ENCODE measurements at regions not wholly inside any gene's neighbourhood (a gene's known extent, or its start where the extent isn't known, plus 50 kb on each side); places are given as distances from the start of the nearest gene placed in this dataset.

DNA sequence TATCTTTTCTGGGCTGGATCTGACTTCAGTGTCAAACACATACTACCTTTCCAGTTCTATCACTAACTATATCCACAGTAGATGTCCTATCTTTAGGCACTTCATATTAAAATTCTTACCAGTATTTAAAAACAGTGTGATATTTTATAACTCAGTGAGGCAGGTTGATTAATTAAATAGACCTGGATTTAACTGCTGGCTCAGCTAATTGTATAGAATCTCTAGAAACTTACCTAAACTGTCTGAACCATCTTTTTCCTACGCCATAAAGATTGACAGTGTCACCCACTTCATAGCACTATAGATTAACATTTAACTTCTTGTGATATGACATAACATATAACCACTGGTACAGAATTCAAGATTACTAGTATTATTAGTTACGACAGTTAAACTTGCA is 935.3 kb downstream of the FAT4 start (continued):
- TF ChIP-seq, protein P1, sequence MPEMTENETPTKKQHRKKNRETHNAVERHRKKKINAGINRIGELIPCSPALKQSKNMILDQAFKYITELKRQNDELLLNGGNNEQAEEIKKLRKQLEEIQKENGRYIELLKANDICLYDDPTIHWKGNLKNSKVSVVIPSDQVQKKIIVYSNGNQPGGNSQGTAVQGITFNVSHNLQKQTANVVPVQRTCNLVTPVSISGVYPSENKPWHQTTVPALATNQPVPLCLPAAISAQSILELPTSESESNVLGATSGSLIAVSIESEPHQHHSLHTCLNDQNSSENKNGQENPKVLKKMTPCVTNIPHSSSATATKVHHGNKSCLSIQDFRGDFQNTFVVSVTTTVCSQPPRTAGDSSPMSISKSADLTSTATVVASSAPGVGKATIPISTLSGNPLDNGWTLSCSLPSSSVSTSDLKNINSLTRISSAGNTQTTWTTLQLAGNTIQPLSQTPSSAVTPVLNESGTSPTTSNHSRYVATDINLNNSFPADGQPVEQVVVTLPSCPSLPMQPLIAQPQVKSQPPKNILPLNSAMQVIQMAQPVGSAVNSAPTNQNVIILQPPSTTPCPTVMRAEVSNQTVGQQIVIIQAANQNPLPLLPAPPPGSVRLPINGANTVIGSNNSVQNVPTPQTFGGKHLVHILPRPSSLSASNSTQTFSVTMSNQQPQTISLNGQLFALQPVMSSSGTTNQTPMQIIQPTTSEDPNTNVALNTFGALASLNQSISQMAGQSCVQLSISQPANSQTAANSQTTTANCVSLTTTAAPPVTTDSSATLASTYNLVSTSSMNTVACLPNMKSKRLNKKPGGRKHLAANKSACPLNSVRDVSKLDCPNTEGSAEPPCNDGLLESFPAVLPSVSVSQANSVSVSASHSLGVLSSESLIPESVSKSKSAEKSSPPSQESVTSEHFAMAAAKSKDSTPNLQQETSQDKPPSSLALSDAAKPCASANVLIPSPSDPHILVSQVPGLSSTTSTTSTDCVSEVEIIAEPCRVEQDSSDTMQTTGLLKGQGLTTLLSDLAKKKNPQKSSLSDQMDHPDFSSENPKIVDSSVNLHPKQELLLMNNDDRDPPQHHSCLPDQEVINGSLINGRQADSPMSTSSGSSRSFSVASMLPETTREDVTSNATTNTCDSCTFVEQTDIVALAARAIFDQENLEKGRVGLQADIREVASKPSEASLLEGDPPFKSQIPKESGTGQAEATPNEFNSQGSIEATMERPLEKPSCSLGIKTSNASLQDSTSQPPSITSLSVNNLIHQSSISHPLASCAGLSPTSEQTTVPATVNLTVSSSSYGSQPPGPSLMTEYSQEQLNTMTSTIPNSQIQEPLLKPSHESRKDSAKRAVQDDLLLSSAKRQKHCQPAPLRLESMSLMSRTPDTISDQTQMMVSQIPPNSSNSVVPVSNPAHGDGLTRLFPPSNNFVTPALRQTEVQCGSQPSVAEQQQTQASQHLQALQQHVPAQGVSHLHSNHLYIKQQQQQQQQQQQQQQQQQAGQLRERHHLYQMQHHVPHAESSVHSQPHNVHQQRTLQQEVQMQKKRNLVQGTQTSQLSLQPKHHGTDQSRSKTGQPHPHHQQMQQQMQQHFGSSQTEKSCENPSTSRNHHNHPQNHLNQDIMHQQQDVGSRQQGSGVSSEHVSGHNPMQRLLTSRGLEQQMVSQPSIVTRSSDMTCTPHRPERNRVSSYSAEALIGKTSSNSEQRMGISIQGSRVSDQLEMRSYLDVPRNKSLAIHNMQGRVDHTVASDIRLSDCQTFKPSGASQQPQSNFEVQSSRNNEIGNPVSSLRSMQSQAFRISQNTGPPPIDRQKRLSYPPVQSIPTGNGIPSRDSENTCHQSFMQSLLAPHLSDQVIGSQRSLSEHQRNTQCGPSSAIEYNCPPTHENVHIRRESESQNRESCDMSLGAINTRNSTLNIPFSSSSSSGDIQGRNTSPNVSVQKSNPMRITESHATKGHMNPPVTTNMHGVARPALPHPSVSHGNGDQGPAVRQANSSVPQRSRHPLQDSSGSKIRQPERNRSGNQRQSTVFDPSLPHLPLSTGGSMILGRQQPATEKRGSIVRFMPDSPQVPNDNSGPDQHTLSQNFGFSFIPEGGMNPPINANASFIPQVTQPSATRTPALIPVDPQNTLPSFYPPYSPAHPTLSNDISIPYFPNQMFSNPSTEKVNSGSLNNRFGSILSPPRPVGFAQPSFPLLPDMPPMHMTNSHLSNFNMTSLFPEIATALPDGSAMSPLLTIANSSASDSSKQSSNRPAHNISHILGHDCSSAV (CRISPR knock-in tag; IDR thresholded peaks at IDR 0.05; ENCODE audit: borderline replicate concordance), result no peak
- TF ChIP-seq ELF4 (CRISPR knock-in tag; IDR thresholded peaks at IDR 0.05; ENCODE audit: borderline replicate concordance) (no peak), MAFK (conservative IDR thresholded peaks at IDR 0.05 in 1 of 2, IDR thresholded peaks at IDR 0.05 in 1 of 2; ENCODE audit: low read length in 2 of 2) (peak; percentile 54 to 74), MED8 (CRISPR knock-in tag; IDR thresholded peaks at IDR 0.05; ENCODE audit: insufficient replicate concordance) (no peak), ZNF451 (CRISPR knock-in tag; IDR thresholded peaks at IDR 0.05) (no peak)
- TF ChIP-seq, protein P2, sequence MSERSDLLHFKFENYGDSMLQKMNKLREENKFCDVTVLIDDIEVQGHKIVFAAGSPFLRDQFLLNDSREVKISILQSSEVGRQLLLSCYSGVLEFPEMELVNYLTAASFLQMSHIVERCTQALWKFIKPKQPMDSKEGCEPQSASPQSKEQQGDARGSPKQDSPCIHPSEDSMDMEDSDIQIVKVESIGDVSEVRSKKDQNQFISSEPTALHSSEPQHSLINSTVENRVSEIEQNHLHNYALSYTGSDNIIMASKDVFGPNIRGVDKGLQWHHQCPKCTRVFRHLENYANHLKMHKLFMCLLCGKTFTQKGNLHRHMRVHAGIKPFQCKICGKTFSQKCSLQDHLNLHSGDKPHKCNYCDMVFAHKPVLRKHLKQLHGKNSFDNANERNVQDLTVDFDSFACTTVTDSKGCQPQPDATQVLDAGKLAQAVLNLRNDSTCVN (CRISPR knock-in tag; IDR thresholded peaks at IDR 0.05; ENCODE audit: borderline replicate concordance), result no peak
- TF ChIP-seq, protein P3, sequence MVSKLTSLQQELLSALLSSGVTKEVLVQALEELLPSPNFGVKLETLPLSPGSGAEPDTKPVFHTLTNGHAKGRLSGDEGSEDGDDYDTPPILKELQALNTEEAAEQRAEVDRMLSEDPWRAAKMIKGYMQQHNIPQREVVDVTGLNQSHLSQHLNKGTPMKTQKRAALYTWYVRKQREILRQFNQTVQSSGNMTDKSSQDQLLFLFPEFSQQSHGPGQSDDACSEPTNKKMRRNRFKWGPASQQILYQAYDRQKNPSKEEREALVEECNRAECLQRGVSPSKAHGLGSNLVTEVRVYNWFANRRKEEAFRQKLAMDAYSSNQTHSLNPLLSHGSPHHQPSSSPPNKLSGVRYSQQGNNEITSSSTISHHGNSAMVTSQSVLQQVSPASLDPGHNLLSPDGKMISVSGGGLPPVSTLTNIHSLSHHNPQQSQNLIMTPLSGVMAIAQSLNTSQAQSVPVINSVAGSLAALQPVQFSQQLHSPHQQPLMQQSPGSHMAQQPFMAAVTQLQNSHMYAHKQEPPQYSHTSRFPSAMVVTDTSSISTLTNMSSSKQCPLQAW (CRISPR knock-in tag; IDR thresholded peaks at IDR 0.05), result no peak
